ENCODE measurements at regions not wholly inside any gene's neighbourhood (a gene's known extent, or its start where the extent isn't known, plus 50 kb on each side); places are given as distances from the start of the nearest gene placed in this dataset.

GRCh38 chr2:41701231-41701630, 346.6 kb upstream of the PKDCC start:
- Histone ChIP-seq H3K9ac (no peak overlapping the region), H3K4me1 (ENCODE audit: low read depth, poor library complexity, severe bottlenecking) (no peaks in the 10 kb centered on the region), H2AFZ (ENCODE audit: low read depth) (no peak overlapping the region), H4K20me1 (ENCODE audit: insufficient read depth) (no peaks in the 10 kb centered on the region), H3K27me3 (ENCODE audit: insufficient read depth, low read depth) (no peaks in the 10 kb centered on the region), H3K27ac (no peak overlapping the region), H3K4me2 (no peak overlapping the region), H3K36me3 (ENCODE audit: insufficient read depth) (no peaks in the 10 kb centered on the region), H3K4me3 (IDR thresholded peaks at IDR 0.05; ENCODE audit: insufficient read depth, low read depth, low read length) (no peak overlapping the region), H3K79me2 (ENCODE audit: insufficient read depth, low read depth) (no peaks in the 10 kb centered on the region)
- no peak for TF ChIP-seq CTCF (conservative IDR thresholded peaks at IDR 0.05; ENCODE audit: low read depth, low read length)

GRCh38 chr2:41703123-41703522, 344.7 kb upstream of the PKDCC start:
- no peaks in the 10 kb centered on the region for H3K79me2 ChIP-seq (ENCODE audit: insufficient read depth, low read depth)
- no peak overlapping the region for H3K4me2 ChIP-seq
- no peak for TF ChIP-seq CTCF (conservative IDR thresholded peaks at IDR 0.05; ENCODE audit: low read depth, low read length)
- H3K9ac ChIP-seq, result no peak overlapping the region
- H4K20me1 ChIP-seq (ENCODE audit: insufficient read depth), result no peaks in the 10 kb centered on the region
- no peak overlapping the region for H2AFZ ChIP-seq (ENCODE audit: low read depth)
- H3K27ac ChIP-seq, result no peak overlapping the region
- H3K4me3 ChIP-seq (IDR thresholded peaks at IDR 0.05; ENCODE audit: insufficient read depth, low read depth, low read length), result no peak overlapping the region
- H3K27me3 ChIP-seq (ENCODE audit: insufficient read depth, low read depth), result no peaks in the 10 kb centered on the region
- no peaks in the 10 kb centered on the region for H3K4me1 ChIP-seq (ENCODE audit: low read depth, poor library complexity, severe bottlenecking)
- no peaks in the 10 kb centered on the region for H3K36me3 ChIP-seq (ENCODE audit: insufficient read depth)

GRCh38 chr2:41705634-41706033, 342.2 kb upstream of the PKDCC start:
- H3K36me3 ChIP-seq (ENCODE audit: insufficient read depth), result no peaks in the 10 kb centered on the region
- no peak overlapping the region for H3K27ac ChIP-seq
- H3K4me2 ChIP-seq, result no peak overlapping the region
- no peaks in the 10 kb centered on the region for H3K79me2 ChIP-seq (ENCODE audit: insufficient read depth, low read depth)
- no peak overlapping the region for H3K4me3 ChIP-seq (IDR thresholded peaks at IDR 0.05; ENCODE audit: insufficient read depth, low read depth, low read length)
- no peaks in the 10 kb centered on the region for H3K27me3 ChIP-seq (ENCODE audit: insufficient read depth, low read depth)
- H3K9ac ChIP-seq, result no peak overlapping the region
- TF ChIP-seq CTCF (conservative IDR thresholded peaks at IDR 0.05; ENCODE audit: low read depth, low read length), result no peak
- no peaks in the 10 kb centered on the region for H3K4me1 ChIP-seq (ENCODE audit: low read depth, poor library complexity, severe bottlenecking)
- H4K20me1 ChIP-seq (ENCODE audit: insufficient read depth), result no peaks in the 10 kb centered on the region
- H2AFZ ChIP-seq (ENCODE audit: low read depth), result no peak overlapping the region

GRCh38 chr2:41706286-41706685, 341.5 kb upstream of the PKDCC start:
- Histone ChIP-seq H3K4me2 (no peak overlapping the region), H2AFZ (ENCODE audit: low read depth) (no peak overlapping the region), H3K4me1 (ENCODE audit: low read depth, poor library complexity, severe bottlenecking) (no peaks in the 10 kb centered on the region), H3K27me3 (ENCODE audit: insufficient read depth, low read depth) (no peaks in the 10 kb centered on the region), H3K9ac (no peak overlapping the region), H3K36me3 (ENCODE audit: insufficient read depth) (no peaks in the 10 kb centered on the region), H4K20me1 (ENCODE audit: insufficient read depth) (no peaks in the 10 kb centered on the region), H3K27ac (no peak overlapping the region), H3K79me2 (ENCODE audit: insufficient read depth, low read depth) (no peaks in the 10 kb centered on the region), H3K4me3 (IDR thresholded peaks at IDR 0.05; ENCODE audit: insufficient read depth, low read depth, low read length) (no peak overlapping the region)
- no peak for TF ChIP-seq CTCF (conservative IDR thresholded peaks at IDR 0.05; ENCODE audit: low read depth, low read length)
